ENCODE measurements at regions not wholly inside any gene's neighbourhood (a gene's known extent, or its start where the extent isn't known, plus 50 kb on each side); places are given as distances from the start of the nearest gene placed in this dataset.

DNA sequence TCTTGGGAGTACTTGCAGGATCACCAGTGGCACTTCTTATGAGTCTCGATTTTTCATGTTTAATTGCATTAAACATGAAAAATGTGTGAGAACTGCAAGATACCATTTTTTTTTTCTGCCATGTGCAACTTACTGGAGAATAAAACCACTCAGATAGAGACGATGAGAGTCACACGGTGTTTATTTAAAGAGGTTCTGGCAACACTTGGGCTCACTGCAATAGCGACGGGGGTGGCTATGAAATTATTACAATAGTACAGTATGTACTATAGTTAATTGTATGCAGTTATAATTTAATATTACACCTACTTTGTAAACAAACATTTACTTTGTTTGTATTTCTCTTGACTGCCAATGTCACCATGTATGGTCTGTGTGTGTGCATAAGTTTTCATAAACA lies 479.8 kb downstream of the NUP35 start:
- TF ChIP-seq, protein P1, sequence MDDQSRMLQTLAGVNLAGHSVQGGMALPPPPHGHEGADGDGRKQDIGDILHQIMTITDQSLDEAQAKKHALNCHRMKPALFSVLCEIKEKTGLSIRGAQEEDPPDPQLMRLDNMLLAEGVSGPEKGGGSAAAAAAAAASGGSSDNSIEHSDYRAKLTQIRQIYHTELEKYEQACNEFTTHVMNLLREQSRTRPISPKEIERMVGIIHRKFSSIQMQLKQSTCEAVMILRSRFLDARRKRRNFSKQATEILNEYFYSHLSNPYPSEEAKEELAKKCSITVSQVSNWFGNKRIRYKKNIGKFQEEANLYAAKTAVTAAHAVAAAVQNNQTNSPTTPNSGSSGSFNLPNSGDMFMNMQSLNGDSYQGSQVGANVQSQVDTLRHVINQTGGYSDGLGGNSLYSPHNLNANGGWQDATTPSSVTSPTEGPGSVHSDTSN (IDR thresholded peaks at IDR 0.05): no peak
- TF ChIP-seq TCF12 (IDR thresholded peaks at IDR 0.05): no peak
- no peak for TF ChIP-seq CTCF (IDR thresholded peaks at IDR 0.05)
- no peak for TF ChIP-seq ELF1 (IDR thresholded peaks at IDR 0.05)
- no peak for TF ChIP-seq TAF1 (IDR thresholded peaks at IDR 0.05; ENCODE audit: borderline replicate concordance, low read depth, low read length)
- TF ChIP-seq SMC3 (IDR thresholded peaks at IDR 0.05; ENCODE audit: low read depth, low read length): no peak
- no peak for TF ChIP-seq EP300 (IDR thresholded peaks at IDR 0.05; ENCODE audit: borderline replicate concordance in 1 of 2, low read depth in 1 of 2, low read length in 1 of 2)
- no peak for TF ChIP-seq CHD2 (IDR thresholded peaks at IDR 0.05; ENCODE audit: low read length, partially characterized antibody)
- TF ChIP-seq, protein P2, sequence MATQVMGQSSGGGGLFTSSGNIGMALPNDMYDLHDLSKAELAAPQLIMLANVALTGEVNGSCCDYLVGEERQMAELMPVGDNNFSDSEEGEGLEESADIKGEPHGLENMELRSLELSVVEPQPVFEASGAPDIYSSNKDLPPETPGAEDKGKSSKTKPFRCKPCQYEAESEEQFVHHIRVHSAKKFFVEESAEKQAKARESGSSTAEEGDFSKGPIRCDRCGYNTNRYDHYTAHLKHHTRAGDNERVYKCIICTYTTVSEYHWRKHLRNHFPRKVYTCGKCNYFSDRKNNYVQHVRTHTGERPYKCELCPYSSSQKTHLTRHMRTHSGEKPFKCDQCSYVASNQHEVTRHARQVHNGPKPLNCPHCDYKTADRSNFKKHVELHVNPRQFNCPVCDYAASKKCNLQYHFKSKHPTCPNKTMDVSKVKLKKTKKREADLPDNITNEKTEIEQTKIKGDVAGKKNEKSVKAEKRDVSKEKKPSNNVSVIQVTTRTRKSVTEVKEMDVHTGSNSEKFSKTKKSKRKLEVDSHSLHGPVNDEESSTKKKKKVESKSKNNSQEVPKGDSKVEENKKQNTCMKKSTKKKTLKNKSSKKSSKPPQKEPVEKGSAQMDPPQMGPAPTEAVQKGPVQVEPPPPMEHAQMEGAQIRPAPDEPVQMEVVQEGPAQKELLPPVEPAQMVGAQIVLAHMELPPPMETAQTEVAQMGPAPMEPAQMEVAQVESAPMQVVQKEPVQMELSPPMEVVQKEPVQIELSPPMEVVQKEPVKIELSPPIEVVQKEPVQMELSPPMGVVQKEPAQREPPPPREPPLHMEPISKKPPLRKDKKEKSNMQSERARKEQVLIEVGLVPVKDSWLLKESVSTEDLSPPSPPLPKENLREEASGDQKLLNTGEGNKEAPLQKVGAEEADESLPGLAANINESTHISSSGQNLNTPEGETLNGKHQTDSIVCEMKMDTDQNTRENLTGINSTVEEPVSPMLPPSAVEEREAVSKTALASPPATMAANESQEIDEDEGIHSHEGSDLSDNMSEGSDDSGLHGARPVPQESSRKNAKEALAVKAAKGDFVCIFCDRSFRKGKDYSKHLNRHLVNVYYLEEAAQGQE (IDR thresholded peaks at IDR 0.05; ENCODE audit: low read depth, low read length): no peak
- TF ChIP-seq RFX5 (IDR thresholded peaks at IDR 0.05; ENCODE audit: low read length): no peak
- no peak for TF ChIP-seq MXI1 (IDR thresholded peaks at IDR 0.05; ENCODE audit: low read depth, low read length)
- no peak for TF ChIP-seq POLR2AphosphoS5 (IDR thresholded peaks at IDR 0.05; ENCODE audit: low read depth, low read length)
- TF ChIP-seq, protein P3, sequence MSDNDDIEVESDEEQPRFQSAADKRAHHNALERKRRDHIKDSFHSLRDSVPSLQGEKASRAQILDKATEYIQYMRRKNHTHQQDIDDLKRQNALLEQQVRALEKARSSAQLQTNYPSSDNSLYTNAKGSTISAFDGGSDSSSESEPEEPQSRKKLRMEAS (IDR thresholded peaks at IDR 0.05; ENCODE audit: low read depth): no peak

Data from SK-N-SH (cell line).